Fibroblast of lung (primary cell): ENCODE measurements at regions not wholly inside any gene's neighbourhood (a gene's known extent, or its start where the extent isn't known, plus 50 kb on each side); places are given as distances from the start of the nearest gene placed in this dataset.

Experiments
- DNase-seq, 2 donors: peaks; one replicate each; pipeline versions ENCODE4 v3.0.0 to v3.0.0-alpha.2; 2010; ENCODE audit warnings: low read depth in 2 of 2
- H2AFZ ChIP-seq: 2 replicates; pipeline ENCODE4 v1.5.1; 2012; ENCODE audit warnings: low read length, control low read depth, inconsistent platforms
- H3K27ac ChIP-seq: 2 replicates; pipeline ENCODE4 v1.5.1; 2011; ENCODE audit warnings: low read length, control low read depth; ENCODE audit not compliant: insufficient read depth
- H3K27me3 ChIP-seq: 2 replicates; pipeline ENCODE4 v1.5.1; 2011; ENCODE audit warnings: mild to moderate bottlenecking, low read length; ENCODE audit not compliant: control insufficient read depth, insufficient read depth
- H3K36me3 ChIP-seq: 2 replicates; pipeline ENCODE4 v1.5.1; 2011; ENCODE audit warnings: low read length; ENCODE audit not compliant: control insufficient read depth, insufficient read depth
- H3K4me1 ChIP-seq: 2 replicates; pipeline ENCODE4 v1.5.1; 2011; ENCODE audit warnings: low read length; ENCODE audit not compliant: control insufficient read depth, insufficient read depth; ENCODE audit errors: extremely low read depth
- H3K4me2 ChIP-seq: 2 replicates; pipeline ENCODE4 v1.5.1; 2011; ENCODE audit warnings: low read length, control low read depth; ENCODE audit not compliant: insufficient read depth; ENCODE audit errors: extremely low read depth
- H3K4me3 ChIP-seq, 4 experiments: fragments of 200-600 bp in 1 of 4; sonication (generic) in 1 of 4; replicated peaks in 1 of 4; 2 replicates each; pipeline ENCODE4 v1.5.1; 2011 to 2016; ENCODE audit warnings: low read length in 4 of 4, low read depth in 3 of 4, mild to moderate bottlenecking in 3 of 4, control low read depth in 2 of 4, inconsistent platforms in 1 of 4, mixed read lengths in 1 of 4; ENCODE audit not compliant: insufficient read depth in 1 of 4; ENCODE audit errors: control extremely low read depth in 1 of 4
- H3K79me2 ChIP-seq: 2 replicates; pipeline ENCODE4 v1.5.1; 2012; ENCODE audit warnings: mild to moderate bottlenecking, low read length, inconsistent platforms; ENCODE audit not compliant: control insufficient read depth, insufficient read depth
- H3K9ac ChIP-seq: 2 replicates; pipeline ENCODE4 v1.5.1; 2011; ENCODE audit warnings: mild to moderate bottlenecking, low read length, control low read depth; ENCODE audit not compliant: insufficient read depth
- H3K9me3 ChIP-seq: 2 replicates; pipeline ENCODE4 v1.5.1; 2012; ENCODE audit warnings: low read depth, low read length; ENCODE audit not compliant: control insufficient read depth, insufficient read depth
- H4K20me1 ChIP-seq: 2 replicates; pipeline ENCODE4 v1.5.1; 2011; ENCODE audit warnings: low read length; ENCODE audit not compliant: control insufficient read depth, insufficient read depth; ENCODE audit errors: extremely low read depth
- CTCF ChIP-seq, 2 donors: IDR thresholded peaks in 1 of 2; conservative IDR thresholded peaks in 1 of 2; 1 replicate in 1 of 2; 2 replicates in 1 of 2; pipeline ENCODE4 v1.5.1; 2011 to 2012; ENCODE audit warnings: low read length in 2 of 2, control low read depth in 1 of 2, inconsistent platforms in 1 of 2, low read depth in 1 of 2, mild to moderate bottlenecking in 1 of 2
- EZH2 ChIP-seq: IDR thresholded peaks from 2 replicates; pipeline ENCODE4 v1.5.1; 2012; ENCODE audit warnings: low read length, control low read depth, mild to moderate bottlenecking; ENCODE audit errors: missing control alignments

- no peak overlapping the region for H2AFZ ChIP-seq
- H3K4me1 ChIP-seq, result no peaks in the 10 kb centered on the region
- H3K9ac ChIP-seq, result no peak overlapping the region
- no peaks in the 10 kb centered on the region for H3K9me3 ChIP-seq
- TF ChIP-seq EZH2 (no peak), CTCF (conservative IDR thresholded peaks at IDR 0.05 in 1 of 2, IDR thresholded peaks at IDR 0.05 in 1 of 2; ENCODE audit: low read depth in 1 of 2, low read length in 2 of 2) (no peak)
- no peaks in the 10 kb centered on the region for H3K79me2 ChIP-seq
- no peaks in the 10 kb centered on the region for H4K20me1 ChIP-seq
- no peak overlapping the region for H3K27ac ChIP-seq
- no peaks in the 10 kb centered on the region for H3K36me3 ChIP-seq
- no peaks in the 10 kb centered on the region for H3K27me3 ChIP-seq
- DNase-seq, result no peak
- no peak overlapping the region for H3K4me3 ChIP-seq
- no peak overlapping the region for H3K4me2 ChIP-seq
Observed at GRCh38 chr10:128306535-128306934, 180.3 kb upstream of the MKI67 start.

- Histone ChIP-seq H3K27me3 (no peaks in the 10 kb centered on the region), H3K27ac (no peak overlapping the region), H2AFZ (no peak overlapping the region), H3K9ac (no peak overlapping the region), H4K20me1 (no peaks in the 10 kb centered on the region), H3K79me2 (no peaks in the 10 kb centered on the region), H3K4me1 (no peaks in the 10 kb centered on the region), H3K4me2 (no peak overlapping the region), H3K4me3 (no peak overlapping the region), H3K9me3 (no peaks in the 10 kb centered on the region), H3K36me3 (no peaks in the 10 kb centered on the region)
- no peak for DNase-seq
- TF ChIP-seq CTCF (conservative IDR thresholded peaks at IDR 0.05 in 1 of 2, IDR thresholded peaks at IDR 0.05 in 1 of 2; ENCODE audit: low read depth in 1 of 2, low read length in 2 of 2) (no peak), EZH2 (no peak)
Observed at GRCh38 chr10:128306966-128307365, 180.7 kb upstream of the MKI67 start.

GRCh38 chr10:128307820-128308219, 181.6 kb upstream of the MKI67 start:
- TF ChIP-seq EZH2 (no peak), CTCF (conservative IDR thresholded peaks at IDR 0.05 in 1 of 2, IDR thresholded peaks at IDR 0.05 in 1 of 2; ENCODE audit: low read depth in 1 of 2, low read length in 2 of 2) (no peak)
- Histone ChIP-seq H3K9me3 (no peaks in the 10 kb centered on the region), H3K27me3 (no peaks in the 10 kb centered on the region)

More at GRCh38 chr10:128307820-128308219, 181.6 kb upstream of the MKI67 start:
- H3K4me1 ChIP-seq, result no peaks in the 10 kb centered on the region
- no peaks in the 10 kb centered on the region for H3K36me3 ChIP-seq
- no peak overlapping the region for H2AFZ ChIP-seq
- no peak for DNase-seq
- no peaks in the 10 kb centered on the region for H4K20me1 ChIP-seq
- no peak overlapping the region for H3K9ac ChIP-seq
- no peak overlapping the region for H3K4me2 ChIP-seq
- H3K4me3 ChIP-seq, result no peak overlapping the region
- H3K27ac ChIP-seq, result no peak overlapping the region
- H3K79me2 ChIP-seq, result no peaks in the 10 kb centered on the region
